GM23338 (cell line): ENCODE measurements at regions not wholly inside any gene's neighbourhood (a gene's known extent, or its start where the extent isn't known, plus 50 kb on each side); places are given as distances from the start of the nearest gene placed in this dataset.

Experiments used
- ATAC-seq: fragments of 200-7000 bp; cut with Tn5 transposase; 3 replicates; pipeline ENCODE4 v1.9.1; 2020
- DNase-seq: peaks from one replicate; pipeline ENCODE4 v3.0.0-alpha.2; 2015; ENCODE audit warnings: low spot score
- H2AFZ ChIP-seq: fragments of 200-600 bp; sonication (generic); 2 replicates; pipeline ENCODE4 v1.8.0; 2016; ENCODE audit warnings: antibody characterized with exemption, mild to moderate bottlenecking, moderate library complexity
- H3F3A ChIP-seq: fragments of 200-600 bp; sonication (generic); replicated peaks from 2 replicates; pipeline ENCODE4 v1.8.0; 2017; ENCODE audit warnings: antibody characterized with exemption, mixed run types, low read depth
- H3K27ac ChIP-seq: fragments of 200-600 bp; sonication (generic); 2 replicates; pipeline ENCODE4 v1.6.1; 2016; ENCODE audit warnings: low read depth
- H3K27me3 ChIP-seq: fragments of 200-600 bp; sonication (generic); 2 replicates; pipeline ENCODE4 v1.8.0; 2016; ENCODE audit warnings: mild to moderate bottlenecking, mixed run types, moderate library complexity; ENCODE audit not compliant: insufficient read depth
- H3K36me3 ChIP-seq: fragments of 200-600 bp; sonication (generic); 2 replicates; pipeline ENCODE4 v1.8.0; 2016; ENCODE audit warnings: mild to moderate bottlenecking; ENCODE audit not compliant: insufficient read depth
- H3K4me1 ChIP-seq: fragments of 200-600 bp; sonication (generic); 2 replicates; pipeline ENCODE4 v1.8.0; 2016; ENCODE audit warnings: mild to moderate bottlenecking, moderate library complexity; ENCODE audit not compliant: insufficient read depth
- H3K4me2 ChIP-seq: fragments of 200-600 bp; sonication (generic); 2 replicates; pipeline ENCODE4 v1.7.1; 2017; ENCODE audit warnings: mixed run types
- H3K4me3 ChIP-seq: fragments of 200-600 bp; sonication (generic); 2 replicates; pipeline ENCODE4 v1.6.1; 2016; ENCODE audit warnings: mixed run types
- H3K79me2 ChIP-seq: fragments of 200-600 bp; sonication (generic); replicated peaks from 2 replicates; pipeline ENCODE4 v1.8.0; 2017; ENCODE audit warnings: mild to moderate bottlenecking; ENCODE audit not compliant: insufficient read depth
- H3K9me2 ChIP-seq: fragments of 200-600 bp; sonication (generic); 2 replicates; pipeline ENCODE4 v1.8.0; 2017; ENCODE audit not compliant: insufficient read depth
- H4K20me1 ChIP-seq: fragments of 200-600 bp; sonication (generic); replicated peaks from 2 replicates; pipeline ENCODE4 v1.8.0; 2017; ENCODE audit warnings: mild to moderate bottlenecking; ENCODE audit not compliant: insufficient read depth
- H3K27ac Mint-ChIP-seq: 2 replicates; pipeline ENCODE4 v1.8.0; 2020; ENCODE audit warnings: inconsistent platforms, mild to moderate bottlenecking, moderate library complexity, mixed read lengths
- H3K27me3 Mint-ChIP-seq: 3 replicates; pipeline ENCODE4 v1.8.0; 2022; ENCODE audit warnings: low read depth, mild to moderate bottlenecking, moderate library complexity, mixed read lengths, inconsistent platforms; ENCODE audit not compliant: insufficient read depth, poor library complexity
- H3K36me3 Mint-ChIP-seq: 3 replicates; pipeline ENCODE4 v1.8.0; 2021; ENCODE audit warnings: low read depth, mild to moderate bottlenecking, inconsistent platforms, moderate library complexity, mixed read lengths
- H3K4me1 Mint-ChIP-seq: 3 replicates; pipeline ENCODE4 v1.8.0; 2020; ENCODE audit warnings: mild to moderate bottlenecking, inconsistent platforms, mixed read lengths
- H3K4me3 Mint-ChIP-seq: 3 replicates; pipeline ENCODE4 v1.8.0; 2021; ENCODE audit warnings: moderate library complexity, mild to moderate bottlenecking, inconsistent platforms, mixed read lengths
- H3K9me3 Mint-ChIP-seq: 3 replicates; pipeline ENCODE4 v1.8.0; 2020; ENCODE audit warnings: moderate library complexity, mild to moderate bottlenecking, inconsistent platforms, mixed read lengths
- EZH2phosphoT487 ChIP-seq: fragments of 200-600 bp; sonication (generic); IDR thresholded peaks from one replicate; pipeline ENCODE4 v1.8.1; 2018; ENCODE audit warnings: antibody characterized with exemption; ENCODE audit not compliant: unreplicated experiment
- NANOG ChIP-seq: IDR thresholded peaks from 2 replicates; pipeline ENCODE4 v1.6.1; 2016; ENCODE audit warnings: antibody characterized with exemption, borderline replicate concordance
- ZNF462 ChIP-seq: fragments of 250-450 bp; sonication (Bioruptor Pico); IDR thresholded peaks from 2 replicates; pipeline ENCODE4 v1.5.0; 2020; ENCODE audit warnings: mild to moderate bottlenecking, moderate library complexity

- no peak overlapping the region for H3K27ac Mint-ChIP-seq
- DNase-seq: no peak
- H3K4me3 ChIP-seq: no peak overlapping the region
- no peaks in the 10 kb centered on the region for H3K79me2 ChIP-seq
- no peak for ATAC-seq
- no peak for TF ChIP-seq ZNF462 (CRISPR knock-in tag)
- no peaks in the 10 kb centered on the region for H3K36me3 Mint-ChIP-seq
- H3K4me2 ChIP-seq: no peak overlapping the region
- H3K9me3 Mint-ChIP-seq: no peaks in the 10 kb centered on the region
- H3K27ac ChIP-seq: no peak overlapping the region
- H3K9me2 ChIP-seq: 0 out of 2 replicates have a peak, but pooled peaks cover 4% of the 10 kb centered on the region
- peaks cover 7% of the 10 kb centered on the region; the same call in 1 of the 2 replicates for H3K4me1 ChIP-seq
- no peak overlapping the region for H3K4me3 Mint-ChIP-seq
- H3K4me1 Mint-ChIP-seq: peaks cover 23% of the 10 kb centered on the region
- no peak overlapping the region for H2AFZ ChIP-seq
- no peaks in the 10 kb centered on the region for H3F3A ChIP-seq
- peaks cover 2% of the 10 kb centered on the region for H3K27me3 Mint-ChIP-seq
- no peaks in the 10 kb centered on the region for H4K20me1 ChIP-seq
- no peaks in the 10 kb centered on the region for H3K27me3 ChIP-seq
- no peaks in the 10 kb centered on the region for H3K36me3 ChIP-seq
Observed at GRCh38 chr1:185369786-185370185, 52.7 kb upstream of the IVNS1ABP start.

GRCh38 chr1:185368913-185369491 lies 52.0 kb upstream of the IVNS1ABP start:
- H3K4me3 Mint-ChIP-seq: no peak overlapping the region
- peaks cover 2% of the 10 kb centered on the region for H3K27me3 Mint-ChIP-seq
- no peaks in the 10 kb centered on the region for H3K9me3 Mint-ChIP-seq
- H3K79me2 ChIP-seq: no peaks in the 10 kb centered on the region
- no peak overlapping the region for H3K27ac Mint-ChIP-seq
- H3K4me1 ChIP-seq: 0 out of 2 replicates have a peak, but pooled peaks cover 7% of the 10 kb centered on the region
- TF ChIP-seq ZNF462 (CRISPR knock-in tag): no peak
- TF ChIP-seq NANOG: no peak
- no peak for TF ChIP-seq EZH2phosphoT487
- no peak overlapping the region for H3K27ac ChIP-seq
- 0 out of 2 replicates have a peak, but pooled peaks cover 4% of the 10 kb centered on the region for H3K9me2 ChIP-seq
- H3K36me3 ChIP-seq: no peaks in the 10 kb centered on the region
- no peak overlapping the region for H2AFZ ChIP-seq
- H4K20me1 ChIP-seq: no peaks in the 10 kb centered on the region
- peaks cover 22% of the 10 kb centered on the region for H3K4me1 Mint-ChIP-seq
- H3K27me3 ChIP-seq: no peaks in the 10 kb centered on the region
- no peaks in the 10 kb centered on the region for H3K36me3 Mint-ChIP-seq
- ATAC-seq (no peak), DNase-seq (no peak)
- no peak overlapping the region for H3K4me3 ChIP-seq
- H3F3A ChIP-seq: no peaks in the 10 kb centered on the region
- no peak overlapping the region for H3K4me2 ChIP-seq
